ENCODE measurements at regions not wholly inside any gene's neighbourhood (a gene's known extent, or its start where the extent isn't known, plus 50 kb on each side); places are given as distances from the start of the nearest gene placed in this dataset.

DNA sequence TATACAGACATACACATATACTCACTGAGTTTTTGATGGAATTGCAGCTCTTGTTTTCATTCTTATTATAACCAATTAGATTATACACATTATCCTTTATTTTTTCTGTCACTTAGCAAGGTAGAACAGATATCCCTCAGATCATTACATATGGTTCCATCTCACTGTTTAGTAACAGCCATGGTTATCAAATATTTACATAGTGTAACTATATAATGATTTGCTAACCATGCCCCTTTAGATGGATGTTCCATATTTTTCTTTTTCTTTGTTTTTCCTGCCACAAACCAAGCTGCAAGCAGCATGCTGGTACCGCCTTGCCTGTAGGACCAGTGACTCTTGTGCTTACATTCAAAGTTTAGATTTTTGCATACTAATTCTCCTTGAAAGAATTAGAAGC, 163.4 kb upstream of the NFE2L3 start:
- no peak for DNase-seq (ENCODE audit: low spot score)

DNA sequence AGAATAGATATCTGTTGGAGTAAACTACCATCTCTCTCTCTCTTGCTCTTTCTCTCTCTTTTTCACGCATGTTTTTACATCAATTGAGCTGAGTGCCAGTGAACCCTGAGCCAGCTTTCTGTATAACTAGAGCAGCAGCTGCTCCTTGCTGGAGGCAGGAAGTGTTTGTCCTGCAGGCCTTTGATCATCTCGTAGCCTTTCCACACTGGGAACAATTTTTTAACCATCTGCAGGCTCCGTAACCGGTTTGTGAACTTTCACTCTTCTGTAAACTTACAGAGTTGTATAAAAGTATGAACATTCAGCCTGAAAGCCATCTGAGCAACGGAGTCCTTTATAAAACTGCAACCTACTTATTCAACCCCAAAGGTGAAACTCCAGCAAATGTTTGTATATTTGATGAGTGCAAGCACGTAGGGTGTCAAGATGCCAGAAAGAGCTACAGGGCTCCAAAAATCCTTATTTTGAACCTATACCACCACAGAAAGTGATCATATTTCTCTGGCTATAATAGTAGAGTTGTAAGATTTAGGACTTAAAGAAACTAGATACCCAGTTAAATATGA, 162.8 kb upstream of the NFE2L3 start:
- DNase-seq (ENCODE audit: low spot score): no peak

DNA sequence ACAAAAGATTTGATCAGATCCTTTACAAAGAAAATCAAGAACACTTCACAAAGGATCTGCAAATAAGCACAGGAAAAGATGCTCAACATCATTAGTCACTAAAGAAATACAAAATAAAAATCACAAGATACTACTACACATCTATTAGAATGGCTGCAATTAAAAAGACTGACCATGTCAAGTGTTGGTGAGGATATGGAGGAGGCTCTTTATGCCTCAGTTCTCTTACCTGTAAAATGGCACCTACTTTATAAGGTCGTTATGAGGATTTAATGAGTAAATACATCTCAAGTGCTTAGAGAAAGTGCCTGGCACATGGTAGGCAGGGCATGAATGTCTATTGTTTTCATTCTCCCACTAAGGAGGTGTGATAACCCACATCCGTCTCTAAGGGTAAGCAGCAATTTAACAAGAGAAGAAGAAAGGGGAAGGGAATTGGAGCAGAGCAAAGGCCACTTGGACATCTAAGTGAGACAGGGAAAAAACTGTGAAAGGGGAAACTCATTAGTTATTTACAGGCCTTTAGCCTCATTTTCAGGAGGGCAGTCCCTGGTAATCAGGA, 157.5 kb upstream of the NFE2L3 start:
- no peak for DNase-seq (ENCODE audit: low spot score)

DNA sequence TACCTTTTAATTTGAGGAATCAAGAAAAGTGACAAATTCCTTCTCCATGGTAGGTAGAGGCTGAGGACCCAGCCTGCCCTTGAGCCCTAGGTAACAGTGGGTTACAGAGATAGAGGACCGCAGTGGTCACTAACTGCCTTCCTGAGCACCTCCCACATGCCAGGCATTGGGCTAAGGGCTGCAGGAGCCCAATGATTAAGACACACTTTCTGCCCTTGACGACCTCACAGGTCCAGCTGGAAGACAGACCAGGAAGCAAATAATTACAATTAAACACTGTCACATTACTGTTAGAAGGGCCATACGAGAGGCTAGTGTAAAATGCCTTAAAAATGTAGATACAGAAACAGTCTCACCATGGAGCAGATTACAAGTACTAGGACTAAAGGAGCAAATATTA, 156.8 kb upstream of the NFE2L3 start:
- no peak for DNase-seq (ENCODE audit: low spot score)

DNA sequence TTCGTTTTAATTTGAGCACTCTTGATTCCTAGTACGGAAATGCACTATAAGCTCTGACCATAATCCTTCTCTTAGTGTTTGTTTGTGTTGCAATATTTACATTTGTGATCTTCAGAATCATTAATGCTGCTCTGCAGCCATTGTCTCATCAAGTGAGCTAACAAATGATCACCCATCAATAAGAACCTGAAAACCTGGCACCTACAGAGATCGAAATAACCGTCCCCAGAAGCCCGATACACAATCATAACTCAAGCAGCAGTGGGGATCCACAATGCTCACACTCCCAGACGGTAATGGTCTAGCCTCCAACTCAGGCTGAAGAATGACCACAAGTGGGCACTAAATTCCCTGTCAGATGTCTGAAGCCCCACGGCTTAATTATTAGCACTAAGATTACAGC, 156.0 kb upstream of the NFE2L3 start:
- no peak for DNase-seq (ENCODE audit: low spot score)

DNA sequence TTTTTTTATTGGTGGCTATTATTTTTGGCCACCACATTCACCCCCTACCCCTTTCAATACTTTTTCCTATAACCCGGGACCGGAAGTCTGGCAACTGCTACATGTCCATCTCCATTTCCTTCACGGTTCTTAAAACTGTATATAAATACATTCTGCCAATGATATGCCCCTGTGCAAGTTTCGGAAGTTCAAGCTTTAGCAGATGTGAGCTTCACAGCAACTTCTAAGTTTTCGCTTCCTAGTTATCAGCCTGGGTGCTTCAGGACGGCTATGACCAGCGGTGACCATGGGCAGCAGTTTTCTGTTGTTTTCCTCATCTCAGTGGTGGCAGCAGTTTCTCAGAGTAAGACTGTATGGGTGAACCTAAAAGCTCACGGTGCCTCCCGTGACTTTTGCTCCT, 153.5 kb upstream of the NFE2L3 start:
- no peak for DNase-seq (ENCODE audit: low spot score)

DNA sequence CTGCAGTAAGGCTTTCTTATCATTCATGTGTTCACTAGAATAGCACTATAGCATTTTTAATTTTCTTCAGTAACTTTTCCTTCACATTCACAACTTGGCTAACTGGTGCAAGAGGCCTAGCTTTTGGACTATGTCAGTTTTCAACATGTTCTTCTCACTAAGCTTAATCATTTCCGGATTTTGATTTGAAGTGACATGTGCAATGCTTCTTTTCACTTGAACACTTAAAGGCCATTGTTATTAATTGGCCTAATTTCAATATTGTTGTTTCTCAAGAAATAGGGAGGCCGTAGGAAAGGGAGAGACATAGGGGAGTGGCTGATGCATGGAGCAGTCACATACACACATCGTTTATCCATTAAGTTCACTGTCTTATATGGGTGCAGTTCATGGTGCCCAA, 151.2 kb upstream of the NFE2L3 start:
- no peak for DNase-seq (ENCODE audit: low spot score)

DNA sequence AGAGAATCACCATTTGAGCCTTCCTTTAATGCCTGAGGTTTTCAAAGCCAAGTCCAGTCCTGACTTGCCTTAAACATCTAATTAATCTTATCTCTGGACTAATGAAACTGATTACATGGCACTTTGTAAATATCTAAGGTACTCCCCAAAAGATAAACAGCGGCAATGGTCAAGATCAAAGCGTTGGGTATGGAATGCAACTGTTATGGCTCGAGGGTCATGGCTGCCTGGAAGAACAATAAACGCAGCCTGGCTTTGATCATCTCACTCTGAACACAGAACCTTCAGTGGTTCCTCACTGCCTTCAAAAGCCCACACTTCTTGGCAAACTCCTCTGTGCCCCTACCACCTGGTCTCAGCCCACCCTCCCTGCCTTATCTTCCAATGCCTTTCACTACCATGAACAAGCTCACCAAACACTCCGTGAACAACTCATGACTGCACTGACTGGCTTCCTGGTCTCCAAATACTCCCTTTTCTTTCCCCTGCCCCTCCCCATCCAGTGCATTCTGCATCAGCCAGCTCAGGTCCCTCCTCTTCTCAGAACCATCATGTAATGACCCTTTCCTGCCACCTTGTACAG, 150.2 kb upstream of the NFE2L3 start:
- no peak for DNase-seq (ENCODE audit: low spot score)

DNA sequence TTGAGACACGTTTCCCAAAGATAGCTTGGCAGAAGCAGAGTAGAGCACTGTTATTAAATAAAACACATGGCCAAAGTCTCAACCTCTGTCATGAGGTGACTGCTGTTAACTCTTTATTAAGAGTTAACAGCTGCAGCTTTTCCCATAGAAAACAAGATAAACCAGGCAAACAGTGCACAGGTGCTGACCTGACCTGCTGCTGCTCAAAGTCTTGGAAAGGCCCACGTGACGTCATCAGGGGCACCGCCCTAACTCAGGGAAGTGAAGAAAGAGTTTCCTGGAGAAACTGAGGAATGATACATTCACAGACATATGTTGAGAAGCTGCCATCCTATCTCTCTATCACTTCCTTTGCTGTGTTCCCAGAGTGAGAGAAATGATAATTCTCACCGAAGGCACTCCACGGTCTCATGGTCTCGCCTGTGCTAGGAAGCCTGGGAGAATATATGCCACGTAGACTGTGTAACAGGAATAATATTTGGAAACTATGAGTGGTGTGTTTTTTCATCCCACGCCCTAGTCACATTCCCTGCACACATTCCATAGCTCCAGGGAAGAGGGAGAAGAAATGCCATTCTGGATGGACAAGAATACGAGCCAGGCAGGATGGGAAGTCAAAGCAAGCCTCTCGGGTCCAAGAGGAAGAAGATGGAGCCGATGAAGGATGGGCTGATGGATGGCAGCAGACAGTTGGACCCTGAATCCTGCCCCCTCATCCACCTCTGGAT, 146.2 kb upstream of the NFE2L3 start:
- no peak for DNase-seq (ENCODE audit: low spot score)

DNA sequence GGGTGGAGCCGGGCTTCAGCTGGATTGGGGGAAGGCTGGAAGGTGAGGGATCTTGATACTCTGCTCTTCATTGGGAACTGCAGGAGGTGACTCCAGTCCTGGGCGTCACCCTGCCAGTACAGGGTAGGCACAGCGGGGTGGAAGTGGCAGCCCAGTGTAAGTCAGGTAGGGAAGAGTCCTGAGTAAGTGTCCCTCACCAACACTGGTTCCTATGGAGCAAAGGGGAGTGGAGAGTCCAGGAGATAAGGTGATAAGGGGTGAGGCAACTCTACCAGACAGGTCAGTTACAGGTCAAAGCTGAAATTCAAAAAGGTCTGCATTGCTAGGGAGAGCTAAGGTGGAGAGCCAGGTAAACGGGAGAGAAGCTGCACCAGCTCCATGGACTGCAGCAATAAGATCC, 145.6 kb upstream of the NFE2L3 start:
- DNase-seq (ENCODE audit: low spot score): no peak

DNA sequence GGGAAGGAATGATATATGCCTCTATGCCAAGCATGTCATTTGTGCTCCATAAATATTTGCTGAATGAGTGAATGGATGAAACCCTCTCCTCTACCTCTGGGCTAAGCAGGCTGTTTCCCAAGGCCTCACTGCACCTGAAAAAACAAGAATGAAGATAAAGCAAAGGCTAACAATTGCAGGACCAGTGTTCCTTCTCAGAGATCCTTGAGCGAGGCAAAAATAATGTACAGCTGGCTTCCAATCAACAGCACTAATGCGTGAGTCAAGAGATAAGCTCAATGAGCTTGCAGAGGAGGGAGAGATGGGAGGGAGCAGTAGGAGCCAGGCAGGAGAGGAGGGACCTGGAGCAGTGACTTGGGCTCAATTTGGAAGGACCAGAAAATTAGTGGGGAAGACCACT, 144.5 kb upstream of the NFE2L3 start:
- DNase-seq (ENCODE audit: low spot score): no peak

DNA sequence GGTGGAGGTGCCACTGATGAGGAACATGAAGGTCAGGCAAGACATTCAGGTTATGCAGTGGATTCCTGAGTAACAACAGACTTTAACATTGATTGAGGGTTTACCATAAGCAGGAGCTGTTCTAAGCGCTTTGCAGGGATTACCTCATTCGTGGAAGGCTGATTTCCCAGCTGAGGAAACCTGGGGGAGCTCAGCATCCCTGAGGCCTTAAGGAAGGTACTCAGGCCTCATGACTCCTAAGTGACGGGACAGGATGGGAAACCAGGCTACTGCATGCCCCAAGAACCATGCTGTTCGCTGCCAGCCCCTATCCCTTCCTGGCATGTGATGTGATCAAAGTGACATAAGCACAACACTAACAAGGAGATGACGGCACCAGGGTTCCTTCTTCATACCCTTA, 143.6 kb upstream of the NFE2L3 start:
- no peak for DNase-seq (ENCODE audit: low spot score)

DNA sequence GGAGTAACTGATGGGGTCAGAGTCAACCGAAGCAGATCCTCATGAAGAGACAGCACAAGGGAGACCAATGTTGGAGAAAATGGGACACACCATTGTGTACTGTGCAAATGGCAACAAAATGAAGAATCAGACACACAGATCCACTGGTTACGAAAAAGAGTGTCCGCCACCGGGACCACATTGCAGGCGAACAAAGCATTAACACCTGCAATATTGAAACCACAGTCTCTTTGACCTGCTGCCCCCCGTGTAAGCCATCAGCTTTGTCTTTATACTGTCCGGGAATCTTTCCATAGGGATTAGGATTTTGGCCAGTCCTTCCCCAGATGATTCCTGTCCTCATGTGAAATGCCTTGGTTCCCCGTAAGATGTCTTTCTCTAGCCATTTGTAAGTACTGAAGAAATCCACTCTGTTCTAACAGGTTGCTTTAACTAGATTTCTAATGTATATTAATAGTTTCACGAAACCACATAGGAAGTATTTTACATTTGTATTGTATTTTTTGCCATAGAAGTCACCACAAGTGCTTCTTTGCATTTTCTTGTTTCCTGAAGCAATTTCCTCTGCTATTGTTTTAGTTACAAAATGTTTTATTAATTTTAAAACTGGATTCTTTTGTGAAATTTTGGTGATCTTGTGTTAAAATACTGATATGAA, 140.8 kb upstream of the NFE2L3 start:
- no peak for DNase-seq (ENCODE audit: low spot score)

DNA sequence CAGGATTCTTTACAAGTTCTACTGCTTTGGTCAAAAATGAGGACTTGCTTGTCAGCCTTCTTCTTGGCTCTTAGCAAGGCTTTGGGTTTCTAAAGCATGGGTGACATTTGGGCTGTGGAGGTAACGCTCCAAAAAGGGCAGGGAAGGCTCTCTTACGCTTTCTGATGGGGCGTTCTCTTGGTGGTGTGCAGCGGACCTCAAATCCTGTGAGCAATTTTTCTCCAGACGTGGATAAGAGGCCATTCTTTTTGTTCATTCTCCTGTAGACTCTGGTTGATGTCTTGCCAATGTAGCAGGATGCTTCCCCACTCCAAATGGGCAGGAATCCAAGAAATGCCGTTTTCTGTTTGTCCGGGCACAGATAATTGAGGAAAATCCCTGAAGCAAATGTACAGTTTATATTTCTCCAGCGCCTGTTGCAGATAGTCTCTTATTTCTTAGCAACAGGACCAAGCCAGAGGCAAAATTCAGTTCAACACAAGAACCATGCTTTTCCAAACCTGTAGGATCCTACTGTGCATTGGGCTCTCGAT, 138.4 kb upstream of the NFE2L3 start:
- no peak for DNase-seq (ENCODE audit: low spot score)

DNA sequence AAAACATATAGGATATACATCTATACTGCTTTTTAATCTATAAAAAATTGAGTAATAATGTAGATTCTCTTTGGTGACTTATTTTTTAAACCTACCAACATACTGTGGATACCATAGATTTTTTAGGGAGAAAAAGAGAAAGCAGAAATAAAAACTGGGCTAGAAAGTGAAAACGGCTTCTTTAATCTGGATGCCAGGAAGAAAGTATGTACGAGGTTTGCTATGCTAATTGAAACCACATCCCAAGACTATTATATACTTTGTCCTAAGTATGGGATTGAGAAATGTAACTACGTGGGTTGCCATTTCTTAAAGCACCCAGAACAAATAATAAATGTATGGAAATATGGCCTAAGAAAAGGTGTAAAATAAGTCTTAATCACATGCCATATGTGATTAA, 129.0 kb upstream of the NFE2L3 start:
- DNase-seq (ENCODE audit: low spot score): no peak

DNA sequence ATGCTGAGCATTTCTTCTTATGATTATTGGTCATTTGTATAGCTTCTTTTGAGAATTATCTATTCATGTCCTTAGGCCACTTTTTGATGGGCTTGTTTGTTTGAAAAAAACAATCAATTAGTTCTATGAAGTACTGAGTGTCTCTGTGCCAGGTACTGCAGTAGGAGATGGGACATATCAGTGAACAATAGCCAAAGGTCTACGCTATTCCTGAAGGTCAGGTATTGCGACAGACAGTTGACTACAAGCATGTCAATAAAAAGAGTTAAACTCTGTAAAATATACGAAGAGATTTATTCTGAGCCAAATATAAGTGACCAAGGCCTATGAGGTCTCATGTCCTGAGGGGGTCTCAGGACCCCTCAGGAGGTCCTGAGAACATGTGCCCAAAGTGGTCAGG, 122.1 kb upstream of the NFE2L3 start:
- DNase-seq (ENCODE audit: low spot score): no peak

DNA sequence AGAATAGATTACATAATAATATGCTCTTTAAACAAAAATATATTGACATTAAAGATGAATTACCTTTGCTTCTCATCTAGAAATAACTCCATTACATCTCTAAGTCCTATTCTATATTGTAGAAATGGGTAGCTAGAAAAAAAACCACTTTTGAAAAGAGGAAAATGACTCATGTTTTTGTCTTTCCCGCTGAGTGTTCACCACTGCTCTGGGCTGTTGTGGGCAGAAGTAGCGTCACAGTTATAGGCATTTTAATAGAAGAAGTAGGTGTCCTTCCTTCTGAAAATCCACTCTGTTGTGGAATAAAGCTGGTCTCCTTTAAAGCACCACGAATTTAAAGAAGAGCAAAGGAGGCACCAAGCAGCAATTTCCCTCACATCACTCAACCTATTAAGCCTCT, 117.6 kb upstream of the NFE2L3 start:
- no peak for DNase-seq (ENCODE audit: low spot score)

DNA sequence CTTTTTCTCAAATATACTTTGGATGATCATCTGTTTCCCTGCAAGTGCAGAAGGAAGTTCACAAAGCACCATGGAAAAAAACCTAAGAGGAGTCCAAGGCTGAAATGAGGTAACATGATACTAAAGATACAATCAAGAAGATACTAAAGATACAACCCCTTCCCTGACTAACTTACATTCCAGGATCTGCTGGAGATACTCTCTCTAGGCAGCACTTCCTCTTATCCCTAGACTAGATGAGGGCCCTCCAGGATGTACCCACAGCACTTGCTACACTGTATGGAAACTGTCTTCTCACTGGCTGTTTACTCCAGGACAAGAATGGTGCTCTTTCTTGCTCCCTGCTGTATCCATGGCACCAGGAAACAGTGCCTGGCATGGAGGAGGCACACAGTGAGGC, 116.4 kb upstream of the NFE2L3 start:
- no peak for DNase-seq (ENCODE audit: low spot score)

DNA sequence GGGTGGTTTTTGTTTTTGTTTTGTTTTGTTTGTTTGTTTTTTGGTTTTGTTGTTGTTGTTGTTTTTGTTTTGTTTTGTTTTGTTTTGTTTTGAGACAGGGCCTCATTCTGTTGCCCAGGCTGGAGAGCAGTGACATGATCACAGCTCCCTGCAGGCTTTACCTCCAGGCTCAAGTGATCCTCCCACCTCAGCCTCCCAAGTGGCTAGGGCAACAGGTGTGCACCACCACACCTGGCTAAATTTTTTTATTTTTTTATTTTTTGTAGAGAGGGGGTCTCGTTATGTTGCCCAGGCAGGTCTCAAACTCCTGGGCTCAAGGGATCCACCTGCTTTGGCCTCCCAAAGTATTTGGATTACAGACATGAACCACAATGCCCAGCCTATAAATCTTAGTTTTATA, 115.9 kb upstream of the NFE2L3 start:
- no peak for DNase-seq (ENCODE audit: low spot score)

DNA sequence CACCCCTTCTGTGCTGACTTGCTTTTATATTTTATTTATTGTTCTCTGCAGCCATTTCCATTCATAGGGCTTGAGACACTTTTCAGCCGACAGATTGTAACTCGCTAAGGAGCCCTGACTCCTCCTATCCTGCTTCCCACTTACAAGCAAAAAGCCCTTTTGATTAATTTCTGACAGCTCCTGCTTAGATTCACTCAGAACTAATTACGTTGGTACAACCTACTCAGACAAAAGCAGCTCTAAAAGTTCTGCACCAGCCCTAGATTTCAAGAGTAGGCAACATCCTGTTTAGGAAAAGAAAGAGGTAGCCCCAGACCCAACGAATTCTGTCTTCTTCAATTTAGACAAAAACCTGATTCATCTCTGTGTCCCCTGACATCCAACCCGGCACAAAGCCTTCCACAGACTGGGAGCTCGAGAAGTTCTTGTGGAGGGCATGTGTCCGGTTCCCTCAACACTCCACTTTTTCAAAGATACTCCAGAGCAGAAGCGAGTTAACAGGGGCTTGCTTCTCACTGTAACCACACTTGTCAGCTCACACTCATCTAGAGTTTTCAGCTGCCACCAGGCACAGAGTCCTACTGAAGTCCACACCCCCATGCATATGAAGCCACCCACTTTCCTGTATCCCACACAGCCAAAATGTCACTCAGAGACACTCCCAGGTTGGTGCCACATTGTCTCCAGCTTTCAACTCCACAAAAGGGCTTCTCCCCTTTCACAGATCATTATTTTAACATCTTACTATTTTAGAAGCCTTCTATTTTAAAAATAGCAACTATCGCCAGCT, 113.6 kb upstream of the NFE2L3 start:
- DNase-seq (ENCODE audit: low spot score): no peak

DNA sequence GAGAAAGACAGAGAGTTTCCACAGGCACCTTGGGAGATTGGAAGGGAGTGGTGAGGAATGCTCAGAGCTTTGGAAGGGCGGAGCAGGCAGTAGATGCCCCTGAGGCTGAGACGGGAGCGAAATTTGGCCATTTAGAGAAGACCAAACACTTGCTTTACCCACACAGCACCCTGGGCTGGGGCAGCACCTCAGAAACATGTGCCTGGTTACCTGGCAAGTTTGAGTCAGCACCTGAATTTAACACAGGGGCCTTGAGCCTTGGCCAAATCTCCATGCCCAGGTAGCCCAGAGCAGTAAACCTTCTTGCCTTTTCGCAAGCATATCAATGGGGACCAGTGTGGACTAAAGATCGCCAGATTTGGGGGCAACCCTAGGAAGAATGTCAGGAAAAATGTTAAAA, 111.9 kb upstream of the NFE2L3 start:
- no peak for DNase-seq (ENCODE audit: low spot score)

DNA sequence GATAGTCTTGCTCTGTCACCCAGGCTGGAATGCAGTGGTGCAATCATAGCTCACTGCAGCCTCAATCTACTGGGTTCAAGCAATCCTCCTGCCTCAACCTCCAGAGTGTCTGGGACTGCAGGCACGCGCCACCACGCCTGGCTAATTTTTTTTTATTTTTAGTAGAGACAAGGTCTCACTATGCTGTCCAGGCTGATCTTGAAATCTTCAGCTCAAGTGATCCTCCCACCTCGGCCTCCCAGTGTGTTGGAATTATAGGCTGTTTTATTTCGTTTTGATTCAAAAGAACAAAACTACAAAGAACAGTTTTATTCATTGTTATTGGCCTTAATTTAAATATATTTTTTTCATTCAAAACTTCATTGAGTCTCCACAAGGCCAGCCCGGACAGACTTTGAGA, 109.8 kb upstream of the NFE2L3 start:
- DNase-seq (ENCODE audit: low spot score): no peak

Data from CD4-positive, alpha-beta T cell treated with Interleukin-6 at 100 ng/mL for 8 hours (primary cell).